GM12873 (cell line): ENCODE measurements at regions not wholly inside any gene's neighbourhood (a gene's known extent, or its start where the extent isn't known, plus 50 kb on each side); places are given as distances from the start of the nearest gene placed in this dataset.

Experiments
- TF ChIP-seq, protein P1 (sequence below): IDR thresholded peaks from 2 replicates; pipeline ENCODE4 v1.5.1; 2012; ENCODE audit warnings: low read depth, mild to moderate bottlenecking, moderate library complexity, low read length, control low read depth; ENCODE audit not compliant: insufficient read depth; ENCODE audit errors: missing control alignments

DNA sequence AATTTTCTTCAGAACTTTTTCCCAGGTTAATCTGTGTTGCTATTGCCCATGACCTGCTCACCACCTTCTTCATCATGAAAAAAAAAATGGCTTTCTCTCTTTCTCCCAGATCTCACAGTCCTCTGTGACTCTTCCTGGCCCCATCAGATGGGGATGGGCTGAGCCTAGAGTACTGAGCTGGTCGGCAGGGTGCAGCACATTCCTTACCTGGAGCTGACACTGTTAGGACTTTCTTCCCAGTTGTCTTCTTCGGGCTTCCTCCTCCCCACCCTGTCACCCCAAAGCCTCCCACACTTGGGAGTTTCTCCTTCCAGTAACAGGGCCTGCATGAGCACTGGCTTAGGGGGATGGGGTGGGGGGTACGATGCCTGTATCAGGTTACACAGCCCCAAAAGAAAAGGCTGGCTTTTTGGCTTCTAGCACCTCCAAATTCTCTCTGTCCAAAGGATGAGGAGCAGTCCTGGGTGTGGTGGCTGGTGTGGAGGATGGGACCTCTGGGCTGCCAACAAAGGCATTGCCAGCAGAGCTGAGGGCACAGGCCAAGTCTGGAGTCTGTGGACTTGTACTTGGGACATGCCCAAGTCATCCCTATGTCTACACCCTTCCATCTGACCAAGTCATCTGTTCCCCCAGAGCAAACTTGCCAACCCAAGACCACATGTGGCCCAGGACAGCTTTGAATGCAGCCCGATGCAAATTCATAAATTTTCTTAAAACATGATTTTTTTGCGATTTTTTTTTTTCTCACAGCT, 68.0 kb upstream of the HSPA9 start:
- TF ChIP-seq, protein P1, sequence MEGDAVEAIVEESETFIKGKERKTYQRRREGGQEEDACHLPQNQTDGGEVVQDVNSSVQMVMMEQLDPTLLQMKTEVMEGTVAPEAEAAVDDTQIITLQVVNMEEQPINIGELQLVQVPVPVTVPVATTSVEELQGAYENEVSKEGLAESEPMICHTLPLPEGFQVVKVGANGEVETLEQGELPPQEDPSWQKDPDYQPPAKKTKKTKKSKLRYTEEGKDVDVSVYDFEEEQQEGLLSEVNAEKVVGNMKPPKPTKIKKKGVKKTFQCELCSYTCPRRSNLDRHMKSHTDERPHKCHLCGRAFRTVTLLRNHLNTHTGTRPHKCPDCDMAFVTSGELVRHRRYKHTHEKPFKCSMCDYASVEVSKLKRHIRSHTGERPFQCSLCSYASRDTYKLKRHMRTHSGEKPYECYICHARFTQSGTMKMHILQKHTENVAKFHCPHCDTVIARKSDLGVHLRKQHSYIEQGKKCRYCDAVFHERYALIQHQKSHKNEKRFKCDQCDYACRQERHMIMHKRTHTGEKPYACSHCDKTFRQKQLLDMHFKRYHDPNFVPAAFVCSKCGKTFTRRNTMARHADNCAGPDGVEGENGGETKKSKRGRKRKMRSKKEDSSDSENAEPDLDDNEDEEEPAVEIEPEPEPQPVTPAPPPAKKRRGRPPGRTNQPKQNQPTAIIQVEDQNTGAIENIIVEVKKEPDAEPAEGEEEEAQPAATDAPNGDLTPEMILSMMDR: no peak

GRCh38 chr5:138641547-138642298, 66.5 kb upstream of the HSPA9 start:
- TF ChIP-seq, protein P1: peak; percentile 84

DNA sequence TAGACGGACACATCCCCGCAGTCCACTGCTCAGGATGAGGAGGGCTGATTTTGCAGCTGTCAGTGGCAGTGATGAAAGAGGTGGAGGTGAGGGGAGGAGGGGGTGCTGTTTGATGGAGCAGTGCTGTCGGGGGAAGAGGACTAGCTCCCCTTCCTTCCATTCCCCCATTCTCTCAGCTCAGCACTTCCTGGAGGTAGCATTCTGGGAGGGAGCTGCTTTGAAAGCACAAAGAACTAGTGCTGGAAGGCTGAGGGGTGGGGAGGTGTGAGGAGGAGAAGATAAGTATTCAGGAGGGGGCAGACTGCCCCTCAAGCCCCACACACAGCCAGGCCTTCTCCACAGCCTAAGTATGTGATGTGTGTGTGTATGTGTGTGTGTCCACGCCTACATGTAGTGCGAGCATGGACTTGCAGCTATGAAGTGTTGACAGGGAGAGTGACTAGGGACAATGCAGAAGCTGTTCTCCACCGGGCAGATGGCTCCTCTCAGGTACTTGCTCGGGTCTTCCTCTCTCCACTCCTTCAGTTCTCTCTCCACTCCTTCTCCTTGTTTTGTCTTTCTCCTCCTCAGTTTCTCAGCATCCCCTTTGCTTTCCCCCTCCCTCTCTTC, 65.5 kb upstream of the HSPA9 start:
- TF ChIP-seq, protein P1: no peak

GRCh38 chr5:138640138-138640537, 64.9 kb upstream of the HSPA9 start:
- TF ChIP-seq, protein P1: no peak

- TF ChIP-seq, protein P1: no peak
Observed at GRCh38 chr5:138639326-138639725, 64.1 kb upstream of the HSPA9 start.

DNA sequence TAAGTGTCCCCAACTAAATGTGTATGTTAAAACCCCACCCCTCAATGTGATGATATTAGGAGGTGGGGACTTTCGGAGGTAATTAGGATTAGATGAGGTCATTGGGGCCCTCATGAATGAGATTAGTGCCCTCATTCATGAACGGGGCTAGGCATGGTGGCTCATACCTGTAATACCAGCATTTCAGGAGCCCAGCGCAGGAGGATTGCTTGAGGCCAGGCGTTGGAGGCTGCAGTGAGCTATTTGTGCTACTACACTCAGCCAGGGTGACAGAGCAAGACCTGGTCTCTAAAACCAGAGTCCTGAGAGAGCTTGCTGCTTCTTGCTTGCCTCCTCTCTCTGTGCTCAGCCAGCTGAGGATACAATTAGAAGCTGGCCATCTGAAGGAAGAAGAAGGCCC, 62.1 kb upstream of the HSPA9 start:
- TF ChIP-seq, protein P1: no peak

DNA sequence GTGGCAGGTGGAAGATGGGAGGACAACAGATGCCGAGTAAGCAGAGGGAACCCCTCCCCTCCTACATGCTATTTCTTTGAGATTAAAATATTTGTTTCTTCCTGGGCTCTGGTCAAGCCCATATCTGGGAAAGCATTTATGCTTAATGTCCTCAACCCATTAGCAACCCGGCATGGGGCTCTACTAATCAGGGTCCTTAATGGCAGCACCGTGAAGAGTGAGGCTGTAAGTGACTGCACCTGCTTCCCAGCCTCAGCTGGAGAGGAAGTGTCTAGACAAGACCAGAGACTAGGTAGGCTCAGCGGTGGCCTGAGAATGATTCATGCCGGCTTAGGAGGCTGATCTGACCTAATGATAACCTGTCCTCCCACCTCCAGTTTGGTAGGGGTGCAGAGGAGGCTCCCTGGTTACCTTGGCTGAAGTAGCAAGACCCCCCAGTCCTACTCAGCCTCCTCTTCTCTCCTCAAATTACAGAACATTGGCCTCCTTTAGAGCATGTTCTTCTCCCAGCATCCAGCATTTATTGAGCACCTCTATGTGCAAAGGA, 61.3 kb upstream of the HSPA9 start:
- TF ChIP-seq, protein P1: no peak
